Common myeloid progenitor, CD34-positive (primary cell): ENCODE measurements at regions not wholly inside any gene's neighbourhood (a gene's known extent, or its start where the extent isn't known, plus 50 kb on each side); places are given as distances from the start of the nearest gene placed in this dataset.
"Not testable (repeated sequence)": the region's sequence is repeated elsewhere in the genome, so short reads cannot be mapped to it uniquely, and the experiment has no call there.

ENCODE experiments used
- CTCF ChIA-PET: fragments of 350-600 bp; sonication (Branson Sonifier 250); formaldehyde crosslinking; loops from one replicate; lab custom pipeline; 2021; ENCODE audit warnings: antibody characterized with exemption; lab: Charles Lee
- POLR2A ChIA-PET: fragments of 350-600 bp; sonication (Branson Sonifier 250); formaldehyde crosslinking; loops from one replicate; lab custom pipeline; 2021; ENCODE audit warnings: antibody characterized with exemption; lab: Charles Lee
- DNase-seq, 3 donors: peaks; one replicate each; pipeline versions ENCODE4 v3.0.0 to v3.0.0-alpha.2; 2013
- H3K27ac ChIP-seq, 2 experiments: 1 replicate in 1 of 2; 2 replicates in 1 of 2; pipeline ENCODE4 v1.7.0; 2013; ENCODE audit warnings: inconsistent platforms in 2 of 2, low read length in 2 of 2, mild to moderate bottlenecking in 2 of 2, low read depth in 1 of 2, moderate library complexity in 1 of 2; ENCODE audit not compliant: severe bottlenecking in 2 of 2, insufficient read depth in 1 of 2, poor library complexity in 1 of 2
- H3K27me3 ChIP-seq, 5 experiments: replicated peaks in 2 of 5; 1 replicate in 3 of 5; 2 replicates in 2 of 5; pipeline versions ENCODE4 v1.6.1 to v1.7.0; 2013; ENCODE audit warnings: low read length in 4 of 5, mild to moderate bottlenecking in 2 of 5, moderate library complexity in 2 of 5, inconsistent platforms in 1 of 5; ENCODE audit not compliant: insufficient read depth in 5 of 5, control insufficient read depth in 4 of 5
- H3K36me3 ChIP-seq, 4 experiments: 1 replicate in 2 of 4; 2 replicates in 2 of 4; pipeline versions ENCODE4 v1.6.1 to v1.7.0; 2013; ENCODE audit warnings: low read length in 3 of 4, control low read depth in 1 of 4, mild to moderate bottlenecking in 1 of 4; ENCODE audit not compliant: control insufficient read depth in 4 of 4, insufficient read depth in 4 of 4
- H3K4me1 ChIP-seq, 4 experiments: 1 replicate in 3 of 4; 2 replicates in 1 of 4; pipeline versions ENCODE4 v1.6.1 to v1.7.1; 2013; ENCODE audit warnings: low read length in 3 of 4, mild to moderate bottlenecking in 3 of 4, control low read depth in 1 of 4, inconsistent platforms in 1 of 4, moderate library complexity in 1 of 4; ENCODE audit not compliant: control insufficient read depth in 4 of 4, insufficient read depth in 4 of 4; ENCODE audit errors: control extremely low read depth in 1 of 4
- H3K4me3 ChIP-seq, 7 experiments: 1 replicate in 4 of 7; 2 replicates in 3 of 7; pipeline versions ENCODE4 v1.5.1 to v1.7.0; 2013; ENCODE audit warnings: mild to moderate bottlenecking in 7 of 7, low read length in 6 of 7, moderate library complexity in 6 of 7, inconsistent platforms in 2 of 7, low read depth in 2 of 7, control low read depth in 1 of 7; ENCODE audit not compliant: insufficient read depth in 4 of 7, control insufficient read depth in 1 of 7; ENCODE audit errors: extremely low read depth in 1 of 7
- H3K9me3 ChIP-seq, 5 experiments: 1 replicate in 4 of 5; 2 replicates in 1 of 5; pipeline versions ENCODE4 v1.6.1 to v1.7.1; 2013; ENCODE audit warnings: low read length in 4 of 5, mild to moderate bottlenecking in 2 of 5, inconsistent platforms in 1 of 5, low read depth in 1 of 5, moderate library complexity in 1 of 5; ENCODE audit not compliant: control insufficient read depth in 4 of 5, insufficient read depth in 2 of 5; ENCODE audit errors: control extremely low read depth in 1 of 5
- WGBS: methylation state at CpG from one replicate; pipeline ENCODE4 v1.1.5; 2013; ENCODE audit not compliant: insufficient coverage; 5-methylcytosine and 5-hydroxymethylcytosine counted together

DNA sequence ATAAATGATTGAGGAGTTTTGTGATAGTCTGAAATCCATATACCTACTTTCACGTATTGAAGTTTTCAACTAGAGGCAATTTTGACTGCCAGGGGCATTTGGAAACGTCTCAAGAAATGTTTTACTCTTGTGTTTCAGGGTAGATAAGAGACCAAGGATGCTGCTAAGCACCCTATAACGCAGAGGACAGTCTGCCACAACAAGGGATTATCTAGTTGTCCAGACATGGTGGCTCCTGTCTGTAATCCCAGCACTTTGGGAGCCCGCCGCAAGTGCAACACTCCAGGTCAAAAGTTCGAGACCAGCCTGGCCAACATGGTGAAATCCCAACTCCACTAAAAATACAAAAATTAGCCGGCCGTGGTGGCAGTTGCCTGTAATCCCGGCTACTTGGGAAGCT, 133.7 kb upstream of the CCNG1 start:
- CTCF ChIA-PET: no interaction called here
- DNase-seq: peak in 2 of 3 donors; percentile 3 to 15
- 76% methylated on average over 7 of the region's 9 CpGs for WGBS
- H3K27me3 ChIP-seq: no peaks in the 10 kb centered on the region
- H3K27ac ChIP-seq: no peak overlapping the region
- H3K9me3 ChIP-seq: no peaks in the 10 kb centered on the region
- H3K36me3 ChIP-seq: no peaks in the 10 kb centered on the region
- H3K4me1 ChIP-seq: no peaks in the 10 kb centered on the region
- POLR2A ChIA-PET: no interaction called here
- H3K4me3 ChIP-seq: no peak overlapping the region

DNA sequence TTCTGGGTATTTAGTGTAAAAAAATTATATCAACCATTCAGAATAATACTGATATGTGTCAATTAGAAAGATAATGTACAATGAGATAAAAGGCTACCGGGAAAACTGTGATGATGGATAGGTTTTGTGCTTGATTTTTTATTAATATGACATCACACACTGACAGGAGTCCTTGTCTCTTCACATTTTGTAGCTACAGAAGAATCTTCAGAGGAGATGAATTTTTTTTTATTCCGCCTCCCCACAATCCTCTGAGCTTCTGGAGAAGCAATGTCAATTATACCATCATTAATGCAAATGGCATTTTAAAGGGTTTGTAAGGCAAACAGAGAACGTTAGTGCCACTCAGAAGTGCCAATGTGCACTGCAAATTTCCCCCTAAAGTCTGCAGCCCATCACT, 131.7 kb upstream of the CCNG1 start:
- H3K36me3 ChIP-seq: no peaks in the 10 kb centered on the region
- H3K4me1 ChIP-seq: no peaks in the 10 kb centered on the region
- no peaks in the 10 kb centered on the region for H3K9me3 ChIP-seq
- no peak overlapping the region for H3K4me3 ChIP-seq
- no peak for DNase-seq
- H3K27me3 ChIP-seq: no peaks in the 10 kb centered on the region
- H3K27ac ChIP-seq: no peak overlapping the region
- ChIA-PET CTCF (interaction anchor here (0.9 to 1.7 kb wide), 3 partner anchors 18 to 103 kb away, joined by 4 to 14 read pairs (median 4); no protein-coding TSS in a partner anchor), POLR2A (no interaction called here)
- WGBS: 100% methylated on average over 1 of the region's 3 CpGs

DNA sequence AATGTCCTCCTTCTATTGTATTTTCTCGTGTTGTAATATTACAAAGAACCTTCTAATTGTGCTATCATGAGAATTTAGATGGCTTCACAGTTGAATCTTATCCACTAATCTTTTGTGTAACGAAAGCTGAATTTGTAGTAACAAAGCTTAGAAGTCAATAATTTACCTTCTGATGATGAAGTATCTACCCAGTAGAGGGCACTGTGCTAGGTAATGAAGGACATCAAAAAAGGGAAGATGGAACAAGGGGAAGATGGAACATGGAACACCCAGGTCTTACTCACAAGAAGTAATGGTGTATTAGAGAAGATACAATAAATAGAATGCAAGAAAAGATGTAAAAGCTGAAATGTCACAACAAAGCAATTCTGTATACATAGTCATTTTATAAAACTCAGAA, 131.0 kb upstream of the CCNG1 start:
- Histone ChIP-seq H3K9me3 (no peaks in the 10 kb centered on the region), H3K27me3 (no peaks in the 10 kb centered on the region), H3K27ac (no peak overlapping the region), H3K36me3 (no peaks in the 10 kb centered on the region), H3K4me1 (no peaks in the 10 kb centered on the region), H3K4me3 (no peak overlapping the region)
- WGBS: 100% methylated on average over 1 of the region's 2 CpGs
- DNase-seq: peak; percentile 29 to 55 (median 51)
- POLR2A ChIA-PET: no interaction called here
- CTCF ChIA-PET: interaction anchor here (0.8 to 1.7 kb wide), 4 partner anchors 19 to 174 kb away, joined by 3 to 14 read pairs (median 4); no protein-coding TSS in a partner anchor

DNA sequence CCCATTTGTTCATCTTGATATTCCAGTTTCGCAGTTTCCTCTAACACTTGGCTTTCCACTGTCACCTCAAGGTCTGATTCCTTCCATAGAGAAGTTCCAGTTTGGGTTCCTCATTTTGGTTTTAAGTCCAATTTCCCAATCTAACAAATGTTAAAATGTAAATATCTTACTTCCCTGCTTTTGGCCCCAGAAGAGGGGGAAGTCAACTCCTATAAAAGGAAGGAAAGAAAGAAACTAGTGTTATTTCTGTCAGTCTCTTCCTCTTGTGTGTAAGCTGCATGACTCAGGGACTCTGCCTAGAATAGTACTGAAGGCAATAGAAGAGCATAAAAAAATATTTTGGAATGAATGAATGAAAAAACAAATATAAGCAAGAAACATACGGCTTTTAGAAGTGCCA, 127.5 kb upstream of the CCNG1 start:
- WGBS: 100% methylated on average over 1 of the region's 2 CpGs
- CTCF ChIA-PET: no interaction called here

DNA sequence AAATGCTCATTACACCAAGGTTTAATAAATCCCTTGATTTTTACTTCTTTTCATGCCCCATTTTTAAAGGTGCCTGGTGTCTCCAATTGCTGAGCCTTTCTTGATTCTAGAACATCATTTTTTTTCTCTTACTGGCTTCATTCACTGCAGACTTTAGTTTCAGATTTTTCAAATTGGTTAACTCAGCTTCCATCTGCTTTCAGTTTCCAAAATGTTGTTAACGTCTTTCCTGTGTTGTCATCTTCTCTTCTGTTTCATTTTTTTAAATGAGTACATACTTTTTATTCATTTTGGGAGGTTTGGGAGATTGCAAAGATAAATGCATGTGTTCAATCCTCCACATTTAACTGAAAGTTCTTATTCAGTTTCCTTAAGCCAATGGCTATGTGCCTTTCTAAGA, 126.4 kb upstream of the CCNG1 start:
- CTCF ChIA-PET: no interaction called here
- no peak overlapping the region for H3K4me3 ChIP-seq

More for the DNA sequence above, 127.5 kb upstream of the CCNG1 start:
- Histone ChIP-seq H3K4me3 (no peak overlapping the region), H3K9me3 (peaks cover 0 to 18% (median 4%) of the 10 kb centered on the region in 5 experiments), H3K27ac (no peak overlapping the region), H3K36me3 (no peaks in the 10 kb centered on the region), H3K27me3 (no peaks in the 10 kb centered on the region), H3K4me1 (no peaks in the 10 kb centered on the region)
- POLR2A ChIA-PET: no interaction called here
- peak in 2 of 3 donors; percentile 1 to 4 for DNase-seq

DNA sequence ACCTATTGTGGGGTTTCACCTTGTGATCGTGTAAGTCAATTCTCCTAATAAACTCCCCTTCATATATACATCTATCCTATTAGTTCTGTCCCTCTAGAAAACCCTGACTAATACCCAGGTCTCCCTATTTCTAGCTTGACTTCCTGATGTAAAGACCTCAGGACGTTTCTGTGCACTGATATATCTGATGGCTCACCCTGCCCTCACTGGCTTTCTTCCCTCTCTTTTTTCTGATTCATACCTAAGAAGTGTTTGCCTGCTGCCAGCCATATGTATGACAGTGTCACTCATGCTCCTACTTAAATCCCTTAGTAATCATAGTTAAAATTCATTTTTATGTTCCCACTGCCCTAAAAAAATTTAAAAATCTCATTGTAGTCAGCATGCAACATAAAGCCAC, 124.8 kb upstream of the CCNG1 start:
- CTCF ChIA-PET: no interaction called here
- WGBS: 90% methylated on average over 2 of the region's 2 CpGs
- Histone ChIP-seq H3K4me1 (no peaks in the 10 kb centered on the region), H3K9me3 (peaks cover 0 to 18% (median 4%) of the 10 kb centered on the region in 5 experiments), H3K27me3 (no peaks in the 10 kb centered on the region), H3K4me3 (no peak overlapping the region), H3K27ac (no peak overlapping the region), H3K36me3 (no peaks in the 10 kb centered on the region)
- POLR2A ChIA-PET: no interaction called here
- no peak for DNase-seq

More for the DNA sequence above, 126.4 kb upstream of the CCNG1 start:
- no peak for DNase-seq
- H3K36me3 ChIP-seq: no peaks in the 10 kb centered on the region
- H3K27ac ChIP-seq: no peak overlapping the region
- no peaks in the 10 kb centered on the region for H3K4me1 ChIP-seq
- H3K27me3 ChIP-seq: no peaks in the 10 kb centered on the region
- peaks cover 0 to 18% (median 4%) of the 10 kb centered on the region in 5 experiments for H3K9me3 ChIP-seq
- no CpG with 5 or more reads among the region's 1 CpG for WGBS
- POLR2A ChIA-PET: no interaction called here

DNA sequence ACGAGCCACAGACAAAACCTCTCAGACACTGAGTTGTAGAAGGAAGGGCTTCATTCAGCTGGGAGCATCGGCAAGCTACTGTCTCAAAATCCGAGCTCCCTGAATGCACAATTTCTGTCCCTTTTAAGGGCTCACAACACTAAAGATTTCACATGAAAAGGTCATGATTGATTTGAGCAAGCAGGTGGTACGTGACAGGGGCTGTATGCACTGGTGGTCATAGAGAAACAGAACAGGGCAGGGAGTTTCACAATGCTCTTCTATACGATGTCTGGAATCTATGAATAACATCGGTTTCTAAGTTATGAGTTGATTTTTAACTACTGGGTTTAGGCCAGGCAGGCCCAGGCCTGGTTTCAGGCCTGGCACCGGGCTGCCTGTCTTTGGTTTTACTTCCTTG, 124.3 kb upstream of the CCNG1 start:
- H3K27me3 ChIP-seq, DNase-seq, POLR2A ChIA-PET, H3K36me3 ChIP-seq, H3K27ac ChIP-seq, H3K4me3 ChIP-seq, CTCF ChIA-PET, H3K4me1 ChIP-seq: not testable (repeated sequence)
- H3K9me3 ChIP-seq: peaks cover 0 to 18% (median 4%) of the 10 kb centered on the region in 5 experiments
- WGBS: 86% methylated on average over 3 of the region's 7 CpGs
